Ovary (tissue), 7 donors: ENCODE measurements at regions not wholly inside any gene's neighbourhood (a gene's known extent, or its start where the extent isn't known, plus 50 kb on each side); places are given as distances from the start of the nearest gene placed in this dataset.

Experiments
- DNase-seq, 5 donors: peaks; one replicate each; pipeline ENCODE4 v3.0.0-alpha.2; 2019 to 2020
- H3K27ac ChIP-seq, 2 donors: fragments of 200-600 bp; one replicate each; pipeline versions ENCODE4 v1.5.1 to v1.8.0; 2019 to 2022
- H3K27me3 ChIP-seq: fragments of 200-600 bp; one replicate; pipeline ENCODE4 v1.8.0; 2022
- H3K36me3 ChIP-seq: fragments of 200-600 bp; sonication (generic); one replicate; pipeline ENCODE4 v1.5.1; 2019
- H3K4me1 ChIP-seq: one replicate; pipeline ENCODE4 v1.8.1; 2013; ENCODE audit warnings: mild to moderate bottlenecking, moderate library complexity; ENCODE audit not compliant: insufficient read depth
- H3K4me3 ChIP-seq: fragments of 200-600 bp; sonication (generic); one replicate; pipeline ENCODE4 v1.5.1; 2017
- H3K9me3 ChIP-seq, 2 donors: fragments of 200-600 bp in 1 of 2; sonication (generic) in 1 of 2; one replicate each; pipeline versions ENCODE4 v1.5.1 to v1.8.1; 2013 to 2019; ENCODE audit warnings: mild to moderate bottlenecking in 1 of 2, moderate library complexity in 1 of 2
- CTCF ChIP-seq, 3 donors: fragments of 450-650 bp in 2 of 3; fragments of 200-600 bp in 1 of 3; IDR thresholded peaks; one replicate each; pipeline versions ENCODE4 v1.5.1 to v1.8.0; 2016 to 2022; ENCODE audit warnings: antibody characterized with exemption in 3 of 3, mild to moderate bottlenecking in 1 of 3
- EP300 ChIP-seq: sonication (generic); formaldehyde crosslinking; IDR thresholded peaks from one replicate; pipeline ENCODE4 v1.6.1; 2017; ENCODE audit warnings: antibody characterized with exemption
- POLR2A ChIP-seq: fragments of 450-650 bp; IDR thresholded peaks from one replicate; pipeline ENCODE4 v1.6.1; 2017; ENCODE audit warnings: antibody characterized with exemption, mild to moderate bottlenecking, moderate library complexity
- WGBS, 3 donors: extraction: QIAGEN DNeasy Blood & Tissue Kit in 1 of 3; methylation state at CpG; one replicate each; pipeline versions ENCODE4 v1.1.5 to v1.1.7; 2013 to 2017; 5-methylcytosine and 5-hydroxymethylcytosine counted together
- intact Hi-C, 4 donors: fragments of 100-400 bp; cut with DNase I; formaldehyde crosslinking; loops; one replicate each; pipeline versions ENCODE4 v1.11.0 to v1.15.1; 2022 to 2023
- donor health status: DM: no; HTN: no; CAD: no; lungs with moderate emphysema.
- donor health status: DM: no; HTN: no; CAD: no.
- donor health status: Bipolar disorder and iron deficiency.
- donor health status: DM: no; HTN: no; CAD: no.
- donor health status: DM: yes; HTN: yes; CAD: no.

GRCh38 chr10:62643606-62644587 is 160.6 kb upstream of the ADO start:
- Histone ChIP-seq H3K36me3 (no peaks in the 10 kb centered on the region), H3K27ac (no peak overlapping the region), H3K4me1 (no peaks in the 10 kb centered on the region), H3K4me3 (no peak overlapping the region), H3K9me3 (no peaks in the 10 kb centered on the region), H3K27me3 (no peaks in the 10 kb centered on the region)
- intact Hi-C loops: no loop called here
- no peak for TF ChIP-seq EP300
- no peak for TF ChIP-seq POLR2A
- TF ChIP-seq CTCF (IDR thresholded peaks at IDR 0.05): no peak
- no peak for DNase-seq
- WGBS, 3 donors: 86 to 88% (median 87%) methylated on average over 5 of the region's 5 CpGs

GRCh38 chr10:62647375-62648092 is 157.0 kb upstream of the ADO start:
- no peak overlapping the region for H3K4me3 ChIP-seq
- no peaks in the 10 kb centered on the region for H3K9me3 ChIP-seq
- H3K36me3 ChIP-seq: no peaks in the 10 kb centered on the region
- no peak overlapping the region for H3K27ac ChIP-seq
- H3K27me3 ChIP-seq: no peaks in the 10 kb centered on the region
- TF ChIP-seq EP300 (no peak), CTCF (IDR thresholded peaks at IDR 0.05) (no peak), POLR2A (no peak)
- intact Hi-C loops: loop anchor here in 1 of 4 donors (2.0 kb wide), 1 partner anchor 77 kb away; no protein-coding TSS in a partner anchor
- H3K4me1 ChIP-seq: no peaks in the 10 kb centered on the region
- 86 to 92% (median 90%) methylated on average over 6 of the region's 6 CpGs for WGBS, 3 donors
- DNase-seq: no peak

- WGBS, 3 donors: 39 to 94% (median 57%) methylated on average over 1 of the region's 1 CpG
- intact Hi-C loops: no loop called here
- Histone ChIP-seq H3K27me3 (no peaks in the 10 kb centered on the region), H3K9me3 (no peaks in the 10 kb centered on the region), H3K4me1 (no peaks in the 10 kb centered on the region), H3K36me3 (no peaks in the 10 kb centered on the region), H3K27ac (no peak overlapping the region), H3K4me3 (no peak overlapping the region)
- TF ChIP-seq POLR2A (no peak), EP300 (no peak)
- no peak for DNase-seq
Observed at GRCh38 chr10:62648921-62649320, 155.6 kb upstream of the ADO start.

- no peak for DNase-seq
- TF ChIP-seq EP300 (no peak), POLR2A (no peak), CTCF (IDR thresholded peaks at IDR 0.05) (no peak)
- H3K36me3 ChIP-seq: no peaks in the 10 kb centered on the region
- WGBS, 3 donors: 92 to 95% (median 95%) methylated on average over 2 of the region's 2 CpGs
- no peak overlapping the region for H3K27ac ChIP-seq
- H3K4me3 ChIP-seq: no peak overlapping the region
- H3K9me3 ChIP-seq: no peaks in the 10 kb centered on the region
- no peaks in the 10 kb centered on the region for H3K4me1 ChIP-seq
- intact Hi-C loops: no loop called here
- no peaks in the 10 kb centered on the region for H3K27me3 ChIP-seq
Observed at GRCh38 chr10:62650411-62650810, 154.1 kb upstream of the ADO start.
